Fibroblast of villous mesenchyme (primary cell): ENCODE measurements at regions not wholly inside any gene's neighbourhood (a gene's known extent, or its start where the extent isn't known, plus 50 kb on each side); places are given as distances from the start of the nearest gene placed in this dataset.

Experiments used
- DNase-seq: peaks from one replicate; pipeline ENCODE4 v3.0.0-alpha.2; 2010; ENCODE audit warnings: low read depth
- H3K4me3 ChIP-seq: 2 replicates; pipeline ENCODE4 v1.5.1; 2011; ENCODE audit warnings: low read depth, mild to moderate bottlenecking, low read length
- CTCF ChIP-seq: IDR thresholded peaks from 2 replicates; pipeline ENCODE4 v1.5.1; 2012; ENCODE audit warnings: low read depth, mild to moderate bottlenecking, low read length; ENCODE audit not compliant: insufficient read depth

- H3K4me3 ChIP-seq = no peak overlapping the region
- no peak for TF ChIP-seq CTCF
- no peak for DNase-seq
Measured at GRCh38 chr21:27143476-27143875, 176.6 kb upstream of the ADAMTS5 start.

GRCh38 chr21:27139526-27139925, 172.6 kb upstream of the ADAMTS5 start:
- H3K4me3 ChIP-seq = no peak overlapping the region
- no peak for DNase-seq
- TF ChIP-seq CTCF = no peak

GRCh38 chr21:27134516-27134915, 167.6 kb upstream of the ADAMTS5 start:
- peak; percentile 74 for DNase-seq
- no peak overlapping the region for H3K4me3 ChIP-seq
- TF ChIP-seq CTCF = no peak

GRCh38 chr21:27132266-27132665, 165.4 kb upstream of the ADAMTS5 start:
- peak; percentile 69 for DNase-seq
- TF ChIP-seq CTCF = no peak
- no peak overlapping the region for H3K4me3 ChIP-seq

- DNase-seq = no peak
- TF ChIP-seq CTCF = no peak
Measured at GRCh38 chr21:27130154-27130553, 163.3 kb upstream of the ADAMTS5 start.

GRCh38 chr21:27129694-27130093, 162.8 kb upstream of the ADAMTS5 start:
- no peak for TF ChIP-seq CTCF
- H3K4me3 ChIP-seq = no peak overlapping the region
- no peak for DNase-seq

More at GRCh38 chr21:27130154-27130553, 163.3 kb upstream of the ADAMTS5 start:
- H3K4me3 ChIP-seq = no peak overlapping the region

- no peak overlapping the region for H3K4me3 ChIP-seq
- no peak for DNase-seq
- TF ChIP-seq CTCF = no peak
Measured at GRCh38 chr21:27129215-27129614, 162.3 kb upstream of the ADAMTS5 start.
